Putamen (tissue), 1 donor: ENCODE measurements at regions not wholly inside any gene's neighbourhood (a gene's known extent, or its start where the extent isn't known, plus 50 kb on each side); places are given as distances from the start of the nearest gene placed in this dataset.

ENCODE experiments used
- DNase-seq: peaks from one replicate; pipeline ENCODE4 v3.0.0-alpha.2; 2016; ENCODE audit warnings: low spot score

GRCh38 chr11:116294630-116295029 lies 478.2 kb downstream of the BUD13 start:
- no peak for DNase-seq

GRCh38 chr11:116287866-116288265 lies 484.9 kb downstream of the BUD13 start:
- DNase-seq: no peak

- no peak for DNase-seq
Measured at GRCh38 chr11:116285026-116285425, 487.8 kb downstream of the BUD13 start.

- DNase-seq: no peak
Measured at GRCh38 chr11:116283300-116283699, 489.5 kb downstream of the BUD13 start.

- DNase-seq: no peak
Measured at GRCh38 chr11:116282481-116282880, 490.3 kb downstream of the BUD13 start.

- DNase-seq: no peak
Measured at GRCh38 chr11:116281173-116282160, 491.3 kb downstream of the BUD13 start.

GRCh38 chr11:116279511-116279910 lies 493.3 kb downstream of the BUD13 start:
- no peak for DNase-seq

- no peak for DNase-seq
Measured at GRCh38 chr11:116278076-116278475, 494.7 kb downstream of the BUD13 start.

GRCh38 chr11:116276051-116277044 lies 496.4 kb downstream of the BUD13 start:
- peak; percentile 36 for DNase-seq

GRCh38 chr11:116275635-116276034 lies 497.2 kb downstream of the BUD13 start:
- no peak for DNase-seq

GRCh38 chr11:116274521-116274920 lies 498.3 kb downstream of the BUD13 start:
- no peak for DNase-seq

- no peak for DNase-seq
Measured at GRCh38 chr11:116272181-116272789, 500.5 kb downstream of the BUD13 start.

GRCh38 chr11:116271479-116271878 lies 501.3 kb downstream of the BUD13 start:
- DNase-seq: no peak

GRCh38 chr11:116267146-116267545 lies 505.6 kb downstream of the BUD13 start:
- DNase-seq: no peak

GRCh38 chr11:116263770-116264169 lies 509.0 kb downstream of the BUD13 start:
- DNase-seq: no peak

GRCh38 chr11:116263019-116263418 lies 509.8 kb downstream of the BUD13 start:
- DNase-seq: no peak

- no peak for DNase-seq
Measured at GRCh38 chr11:116262370-116262769, 510.4 kb downstream of the BUD13 start.

- no peak for DNase-seq
Measured at GRCh38 chr11:116261606-116262005, 511.2 kb downstream of the BUD13 start.

GRCh38 chr11:116258821-116259220 lies 514.0 kb downstream of the BUD13 start:
- no peak for DNase-seq

GRCh38 chr11:116257883-116258282 lies 514.9 kb downstream of the BUD13 start:
- DNase-seq: peak; percentile 55

GRCh38 chr11:116257092-116257491 lies 515.7 kb downstream of the BUD13 start:
- peak; percentile 55 for DNase-seq

GRCh38 chr11:116256215-116256614 lies 516.6 kb downstream of the BUD13 start:
- no peak for DNase-seq
